Hematopoietic multipotent progenitor cell treated with erythropoietin and hydrocortisone succinate and interleukin-3 and kit ligand, for 15 days (in vitro differentiated cells): ENCODE measurements at regions not wholly inside any gene's neighbourhood (a gene's known extent, or its start where the extent isn't known, plus 50 kb on each side); places are given as distances from the start of the nearest gene placed in this dataset.

Experiments used
- DNase-seq: peaks from one replicate; pipeline ENCODE4 v3.0.0-alpha.2; 2015; ENCODE audit warnings: low spot score

DNA sequence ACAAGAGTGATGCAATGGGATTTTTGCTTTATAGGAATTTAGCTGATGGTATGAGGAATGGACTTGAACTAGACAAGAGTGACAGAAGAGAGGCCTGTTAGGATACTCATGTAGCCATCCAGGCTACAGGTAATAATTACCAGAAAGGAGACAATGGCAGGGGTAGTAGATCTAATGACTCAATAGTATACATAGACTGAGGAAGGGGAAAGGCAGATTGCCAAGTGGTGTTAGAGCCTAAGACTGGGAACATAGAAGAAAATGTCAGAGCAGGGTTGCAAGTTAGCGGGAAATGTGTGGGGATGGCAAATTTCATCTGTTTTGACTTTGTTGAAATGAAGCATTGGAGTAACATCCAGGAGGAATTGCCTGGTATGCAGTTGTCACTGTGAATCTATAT is 295.6 kb downstream of the UTRN start:
- no peak for DNase-seq

DNA sequence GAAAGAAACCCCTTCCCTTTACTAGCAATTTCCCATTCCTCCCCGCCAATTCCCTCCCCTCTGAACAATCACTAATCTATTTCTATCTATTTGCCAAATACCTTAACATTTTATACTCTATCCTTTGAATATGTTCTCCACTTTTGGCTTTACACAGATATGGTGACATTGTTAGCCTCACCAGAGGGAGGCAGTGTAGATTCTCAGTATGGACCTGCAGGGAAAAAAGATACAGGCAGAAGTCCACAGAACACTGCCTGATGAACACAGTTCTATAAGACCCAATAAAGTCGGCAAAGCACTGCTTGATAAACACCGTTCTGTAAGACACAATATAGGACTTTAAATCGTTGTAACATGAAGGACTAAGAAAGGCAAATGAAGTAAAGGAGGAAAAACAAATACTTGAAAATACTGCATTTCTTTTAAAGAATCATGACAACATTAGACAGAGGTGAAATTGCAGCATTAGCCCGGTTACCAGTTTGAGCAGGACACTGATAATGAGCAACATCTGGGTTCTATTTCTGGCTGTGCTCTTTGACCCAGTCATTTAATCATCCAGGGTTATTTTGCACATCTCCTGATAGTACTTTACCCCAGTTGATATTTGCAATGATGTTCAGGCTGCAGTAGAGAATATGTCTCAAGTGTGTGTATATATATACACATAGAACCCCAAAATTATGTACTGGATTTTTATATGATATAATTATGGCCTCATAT is 296.8 kb downstream of the UTRN start:
- DNase-seq, result no peak

DNA sequence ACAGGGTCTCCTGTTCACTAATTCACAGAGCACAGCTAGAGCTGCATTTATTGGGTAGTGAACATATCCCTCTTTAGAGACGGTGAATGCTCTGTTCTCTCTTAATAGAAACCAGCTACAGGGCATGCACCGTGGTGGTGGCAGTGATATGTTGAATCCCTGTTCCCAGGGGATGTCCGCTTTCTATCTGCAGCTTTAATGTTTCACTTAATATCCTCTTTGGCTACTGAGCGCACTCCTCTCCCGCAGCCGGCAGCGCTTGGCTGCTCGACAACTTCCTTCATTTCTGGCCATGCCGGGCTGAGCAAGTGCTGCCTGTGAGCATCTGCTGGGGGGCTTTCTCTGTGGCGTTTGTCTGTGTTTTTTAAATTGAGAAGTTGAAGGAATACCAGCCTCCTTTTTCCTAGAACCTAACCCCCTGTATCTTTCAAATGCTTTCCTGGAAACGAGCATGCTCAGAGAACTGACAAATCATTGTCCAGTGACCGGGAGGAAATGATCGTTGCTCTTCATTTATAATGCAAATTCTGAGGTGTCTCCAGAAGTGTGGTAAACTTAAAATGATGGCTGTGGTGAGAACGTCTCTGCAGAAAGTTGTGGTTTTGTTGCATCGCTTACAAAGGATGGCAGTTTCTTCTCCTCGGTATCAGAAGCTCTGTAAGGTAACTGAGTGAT is 297.9 kb downstream of the UTRN start:
- DNase-seq, result no peak

DNA sequence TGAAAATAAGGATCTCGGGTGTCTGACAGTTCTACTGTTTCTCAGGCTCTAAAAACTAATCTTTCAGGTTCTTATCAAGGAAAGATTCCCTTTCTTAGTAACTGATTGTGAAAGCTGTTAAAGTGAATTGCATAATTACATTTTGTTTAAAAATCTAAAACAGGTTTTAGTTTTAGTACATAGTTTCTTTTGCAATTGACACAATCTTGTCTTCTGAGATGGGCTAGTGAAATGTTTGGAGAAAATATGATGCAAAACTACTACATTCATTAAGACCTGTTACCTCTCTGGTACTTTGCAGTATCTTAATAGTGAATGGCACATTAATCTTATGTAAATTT is 298.4 kb downstream of the UTRN start:
- DNase-seq, result no peak

DNA sequence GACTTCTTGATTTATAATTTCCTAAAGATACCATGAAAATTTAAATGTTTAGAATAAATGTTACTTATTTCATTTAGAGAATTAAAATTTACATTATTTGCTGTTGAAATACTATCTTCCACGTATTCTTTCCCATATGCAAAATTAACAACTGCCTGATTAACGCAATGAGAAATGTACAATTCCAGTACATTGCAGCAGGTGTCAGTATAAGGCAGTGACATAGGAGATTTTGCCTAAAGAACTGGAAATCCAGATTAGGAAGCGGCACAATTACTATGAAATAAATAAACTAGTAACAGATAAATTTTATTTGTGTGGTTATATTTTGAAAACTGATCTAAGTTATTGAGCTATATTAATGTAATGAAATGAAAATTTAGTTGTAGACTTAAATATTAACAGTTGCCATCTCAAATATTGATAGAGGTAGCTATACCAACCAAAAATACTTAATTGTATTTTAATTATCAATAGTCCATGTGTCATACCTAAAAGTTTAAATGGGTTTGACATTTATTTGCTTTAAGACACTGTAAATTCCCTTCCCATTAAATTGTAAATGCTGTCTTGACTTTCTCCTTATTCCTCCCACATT is 300.2 kb downstream of the UTRN start:
- peak; percentile 5 for DNase-seq

DNA sequence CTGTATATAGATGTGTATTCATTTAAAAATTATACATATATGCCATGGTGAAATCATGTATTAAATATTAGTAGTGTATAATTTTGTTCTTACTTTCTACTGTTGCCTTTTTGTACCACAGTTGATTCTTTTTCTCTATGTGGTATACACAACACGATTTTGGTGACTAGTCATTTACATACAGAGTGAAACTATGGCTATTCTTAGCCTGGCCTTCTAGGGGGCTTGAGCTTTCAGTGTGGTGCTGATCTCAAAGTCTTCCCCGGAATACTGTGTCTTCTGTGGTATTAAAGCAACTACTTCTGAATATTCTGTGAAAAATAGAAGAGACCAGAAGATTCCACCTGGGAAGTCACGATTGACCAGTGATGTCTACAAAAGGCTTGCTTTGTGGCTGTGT is 301.9 kb downstream of the UTRN start:
- no peak for DNase-seq

DNA sequence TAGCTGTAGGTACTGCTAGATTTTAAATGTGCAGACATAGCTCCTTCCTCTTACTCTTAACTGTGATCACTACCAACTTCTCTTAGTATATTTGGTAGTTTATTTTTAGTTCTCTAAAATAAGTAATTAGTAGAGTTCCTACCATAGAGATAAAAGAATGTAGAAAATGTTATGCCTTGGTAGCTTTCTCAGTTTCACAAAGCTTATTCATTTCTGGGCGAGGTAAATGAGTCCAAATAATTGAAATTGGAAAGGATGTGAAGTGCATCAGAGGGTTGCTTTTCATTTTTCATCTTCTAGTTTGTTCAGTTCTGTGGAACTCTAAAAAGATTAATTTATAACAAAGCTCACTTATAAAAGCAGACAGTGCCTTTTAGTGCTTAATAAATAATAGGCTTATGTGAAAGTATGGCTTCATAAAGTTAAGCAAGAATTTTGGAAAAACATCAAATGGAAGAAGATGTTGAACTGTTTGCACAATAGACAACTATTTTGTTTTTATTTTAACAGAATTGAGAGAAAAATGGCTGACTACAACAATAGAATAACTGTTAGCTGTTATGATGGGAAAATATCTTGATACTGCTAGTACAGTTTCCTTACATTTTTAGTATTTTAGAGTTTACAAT is 303.7 kb downstream of the UTRN start:
- DNase-seq, result no peak

DNA sequence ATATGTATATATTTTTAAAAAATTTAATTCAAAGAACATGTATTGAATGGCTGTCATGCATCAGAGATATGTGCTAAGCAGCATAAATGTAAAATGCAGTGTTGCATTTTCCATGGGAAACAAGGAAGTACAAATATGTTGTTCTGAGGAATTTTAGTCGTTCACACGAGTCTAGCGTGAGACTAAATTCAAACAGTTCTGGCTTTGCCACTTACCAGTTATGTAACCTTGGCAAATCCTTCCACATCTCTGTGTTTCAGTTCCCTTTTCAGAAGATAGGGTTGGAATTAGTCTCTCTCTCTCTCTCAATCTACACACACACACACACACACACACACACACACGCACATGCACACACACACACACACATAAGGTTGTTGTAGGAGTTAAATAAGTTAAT is 305.4 kb downstream of the UTRN start:
- no peak for DNase-seq

DNA sequence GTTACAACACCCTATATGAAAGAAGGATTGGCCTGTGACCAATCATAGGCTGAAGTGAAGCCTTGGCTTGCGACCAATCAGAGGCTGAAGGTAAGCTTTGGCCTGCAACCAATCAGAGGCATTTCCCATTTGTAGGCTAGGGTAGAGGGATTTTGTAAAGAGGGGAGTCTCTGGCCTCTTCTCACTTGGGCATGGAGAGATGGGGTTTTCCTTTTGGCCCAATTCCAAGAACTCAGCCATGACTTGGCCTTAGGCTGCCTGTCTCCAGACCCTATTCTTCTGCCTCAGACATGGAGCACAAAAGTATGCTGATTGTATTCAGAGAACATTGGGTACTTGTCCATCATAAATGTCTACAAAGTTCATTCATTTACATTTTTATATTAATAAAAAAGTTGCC is 308.3 kb downstream of the UTRN start:
- DNase-seq, result no peak

DNA sequence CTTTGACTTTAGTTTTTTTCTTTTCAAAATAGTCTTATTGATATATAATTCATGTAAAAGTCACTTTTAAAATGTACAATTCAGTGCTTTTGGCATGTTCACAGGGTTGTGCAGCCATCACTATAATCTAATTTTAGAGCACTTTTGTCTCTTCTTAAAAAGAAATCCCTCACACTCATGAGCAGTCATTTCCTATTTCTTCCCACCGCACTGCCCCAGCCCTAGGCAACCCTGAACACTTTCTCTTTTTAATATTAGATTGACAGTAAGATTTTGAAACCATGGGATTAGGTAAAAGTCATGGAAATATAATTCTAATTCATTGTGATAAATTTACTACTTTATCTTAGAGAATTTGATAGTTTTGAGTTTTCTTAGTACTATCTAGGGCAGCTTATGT is 309.4 kb downstream of the UTRN start:
- DNase-seq, result no peak

DNA sequence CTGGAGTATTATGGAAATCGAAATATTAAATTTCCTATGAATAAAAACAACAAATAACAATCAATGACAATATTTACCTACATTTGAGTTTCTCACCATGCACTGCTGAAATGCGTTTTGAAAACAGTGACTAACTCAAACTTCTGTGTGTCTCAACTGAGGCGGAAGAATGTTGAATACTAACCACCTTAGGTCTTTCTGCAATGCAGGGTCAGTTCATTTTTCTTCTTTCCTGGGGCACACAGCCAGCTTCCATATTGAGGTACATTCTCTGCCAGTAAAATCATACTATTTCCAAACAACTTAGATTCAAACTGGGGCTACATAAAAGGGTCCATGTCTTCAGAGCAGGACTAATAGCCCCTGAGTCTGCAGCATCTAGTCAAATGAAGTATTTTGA is 310.1 kb downstream of the UTRN start:
- DNase-seq, result no peak

DNA sequence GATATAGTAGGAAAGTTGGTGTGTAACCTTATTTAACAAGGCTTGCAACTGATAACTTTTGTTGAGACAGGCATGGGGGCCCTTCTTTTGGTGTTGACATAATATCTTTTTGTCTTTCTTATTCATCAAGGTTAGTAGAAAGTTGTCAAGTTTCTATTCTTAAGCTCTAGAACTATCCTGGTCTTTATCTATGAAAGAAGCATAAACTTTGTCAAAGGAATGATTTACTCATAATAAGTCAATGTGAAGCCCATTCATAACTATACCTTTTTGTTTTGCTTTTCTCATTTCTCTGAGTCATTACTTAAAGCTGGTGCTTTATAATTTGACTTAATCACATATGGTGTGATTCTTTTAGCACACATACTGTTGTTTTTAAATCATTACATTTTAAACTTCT is 312.4 kb downstream of the UTRN start:
- no peak for DNase-seq

DNA sequence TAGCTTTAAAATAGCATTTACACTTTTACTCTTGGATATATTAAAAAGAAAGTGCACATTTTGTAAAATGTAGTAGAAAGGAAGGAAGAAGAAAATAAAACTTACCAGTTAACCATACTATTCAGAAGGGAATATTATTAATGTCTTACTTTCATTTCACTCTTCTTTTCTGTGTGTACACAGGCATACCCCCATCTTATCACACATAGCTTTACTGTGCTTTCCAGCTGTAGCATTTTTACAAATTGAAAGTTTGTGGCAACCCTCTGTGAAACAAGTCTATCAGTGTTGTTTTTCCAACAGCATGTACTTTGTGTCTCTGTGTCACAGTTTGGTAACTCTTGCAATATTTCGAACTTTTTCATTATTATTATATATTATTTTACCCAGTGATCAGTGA is 314.5 kb downstream of the UTRN start:
- DNase-seq, result no peak

DNA sequence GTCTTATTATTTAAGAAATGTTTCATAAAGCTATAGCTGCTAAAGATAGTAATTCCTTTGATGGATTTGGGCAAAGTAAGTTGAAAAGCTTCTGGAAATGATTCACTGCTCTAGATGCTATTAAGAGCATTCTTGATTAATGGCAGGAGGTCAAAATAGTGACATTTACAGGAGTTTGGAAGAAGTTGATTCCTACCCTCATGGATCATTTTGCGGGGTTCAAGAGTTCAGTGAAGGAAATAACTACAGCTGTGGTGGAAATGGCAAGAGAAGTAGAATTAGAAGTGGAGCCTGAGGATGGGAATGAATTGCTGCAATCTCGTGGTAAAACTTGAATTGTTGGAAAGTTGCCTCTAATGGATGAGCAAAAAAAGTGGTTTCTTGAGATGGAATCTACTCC is 316.1 kb downstream of the UTRN start:
- no peak for DNase-seq

DNA sequence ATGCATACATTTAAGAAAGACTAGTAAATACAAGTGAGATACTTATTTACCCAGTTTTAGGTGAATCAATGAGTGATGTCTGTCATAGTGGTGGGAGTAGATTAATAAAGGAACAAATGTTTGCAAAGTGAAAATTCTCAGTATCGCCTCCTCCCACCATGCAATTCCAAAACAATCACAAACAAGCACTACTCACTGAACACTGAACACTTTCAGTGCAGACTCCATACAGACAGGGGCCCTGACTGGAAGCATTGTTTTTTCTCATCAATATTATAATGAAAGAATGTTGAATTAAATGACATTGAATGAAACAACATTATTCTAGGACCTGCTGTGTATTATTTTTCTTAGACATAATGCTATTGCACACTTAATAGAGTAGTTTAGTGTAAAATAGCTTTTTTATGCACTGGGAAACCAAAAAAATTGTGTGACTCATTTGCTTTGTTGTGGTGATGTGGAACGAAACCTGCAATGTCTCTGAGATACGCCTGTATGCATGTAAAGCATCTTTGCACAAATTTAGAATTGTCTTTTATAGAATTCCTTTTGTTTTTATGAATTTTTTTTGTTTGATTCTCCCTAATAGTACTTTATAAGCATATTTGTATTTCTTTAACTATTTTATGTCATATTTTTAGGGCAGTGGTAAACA is 317.5 kb downstream of the UTRN start:
- no peak for DNase-seq

DNA sequence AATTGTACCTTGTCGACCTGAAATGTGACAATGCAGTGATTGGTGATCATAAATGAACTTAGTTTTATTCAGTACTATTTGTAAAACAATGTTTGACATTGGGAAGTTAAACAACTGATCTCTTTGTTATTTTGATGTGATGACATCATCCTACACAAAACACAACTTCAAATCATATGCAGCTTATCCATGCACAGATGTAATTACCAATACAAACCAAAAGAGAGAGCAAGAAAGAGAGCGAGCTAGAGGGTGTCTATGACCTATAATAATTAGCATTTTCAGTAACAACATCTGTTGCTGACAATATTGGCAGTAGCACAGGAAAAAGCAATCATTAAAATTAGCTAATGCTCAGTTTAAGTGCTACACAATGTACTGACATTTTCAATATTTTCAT is 320.9 kb downstream of the UTRN start:
- DNase-seq, result no peak

DNA sequence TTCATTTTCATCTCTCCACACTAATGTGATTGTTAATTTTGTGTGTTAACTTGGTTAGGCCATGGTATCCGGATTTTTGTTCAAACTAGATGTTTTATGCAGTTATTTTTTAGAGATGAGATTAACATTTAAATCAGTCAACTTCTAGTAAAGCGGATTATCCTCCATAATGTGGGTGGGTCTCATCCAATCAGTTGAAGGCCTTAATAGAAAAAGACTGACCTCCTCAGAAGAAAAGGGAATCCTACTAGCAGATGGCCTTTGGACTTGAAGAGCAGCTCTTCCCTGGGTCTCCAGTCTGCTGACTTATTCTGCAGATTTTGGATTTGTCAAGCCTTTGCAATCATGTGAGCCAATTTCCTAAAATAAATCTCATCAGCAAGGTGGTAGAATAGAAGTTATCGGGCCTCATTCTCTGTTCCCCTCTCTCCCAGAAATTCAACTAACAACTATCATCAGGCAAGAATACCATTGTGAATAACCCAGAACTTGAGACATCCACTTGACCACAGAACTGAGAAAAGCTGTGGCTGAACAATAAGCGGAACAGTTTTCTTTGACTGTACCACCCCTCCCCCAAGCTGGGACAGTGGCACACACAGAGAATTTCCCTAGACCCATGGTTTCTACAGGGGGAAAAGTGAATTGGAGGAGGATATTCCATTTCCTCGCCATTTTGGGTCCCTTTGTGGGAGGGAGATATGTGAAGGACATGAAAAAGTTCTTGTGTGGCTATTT is 323.0 kb downstream of the UTRN start:
- DNase-seq, result no peak

DNA sequence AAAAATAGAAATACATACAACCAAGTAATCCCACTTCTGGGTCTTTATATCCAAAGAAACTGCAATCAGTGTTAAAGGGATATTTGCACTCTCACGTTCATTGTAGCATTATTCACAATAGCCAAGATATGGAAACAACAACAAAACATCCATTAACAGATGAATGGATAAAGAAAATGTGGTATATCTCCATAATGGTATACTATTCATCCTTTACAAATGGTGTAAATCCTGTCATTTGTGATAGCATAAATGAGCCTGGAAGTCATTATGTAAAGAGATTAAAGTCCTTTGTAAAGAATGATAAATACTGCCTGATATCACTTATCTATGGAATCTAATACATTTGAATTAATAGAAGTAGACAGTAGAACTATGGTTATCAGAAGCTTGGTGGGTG is 327.7 kb downstream of the UTRN start:
- no peak for DNase-seq

DNA sequence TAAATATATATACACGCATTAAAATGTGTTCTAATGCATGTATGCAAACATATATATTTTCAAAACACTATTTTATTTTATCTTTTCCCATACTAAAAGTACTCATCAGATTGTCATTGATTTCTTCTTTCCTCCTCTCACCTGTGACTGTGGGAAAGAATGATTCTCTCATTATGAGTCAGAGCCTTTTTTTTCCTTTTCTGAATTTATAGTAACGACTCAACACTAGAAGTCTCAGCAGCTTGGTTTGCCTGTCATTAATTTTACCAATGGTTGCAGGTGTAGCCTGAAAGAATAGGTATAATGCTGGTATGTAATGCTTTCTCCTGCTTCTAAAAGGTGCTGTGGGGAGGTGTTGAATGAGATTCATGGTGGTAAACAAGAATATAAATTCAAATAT is 328.7 kb downstream of the UTRN start:
- DNase-seq, result no peak

DNA sequence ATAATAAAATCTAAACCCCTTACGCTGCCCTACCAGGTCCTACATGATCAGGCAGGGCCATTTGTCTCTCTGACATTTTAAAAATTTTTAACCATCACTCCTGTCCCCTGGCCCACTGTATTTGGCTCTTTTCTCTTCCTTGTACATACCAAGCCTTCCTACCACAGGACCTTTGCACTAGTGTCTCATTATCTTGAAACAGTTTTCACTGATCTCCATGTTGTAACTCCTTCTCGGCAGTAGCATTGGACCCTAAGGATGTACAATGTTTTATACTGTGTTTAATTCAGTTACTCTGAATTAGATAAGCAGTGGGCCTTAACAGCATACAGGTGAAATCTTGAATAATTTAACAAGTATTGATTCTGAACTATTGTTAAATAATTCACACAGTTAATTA is 330.7 kb downstream of the UTRN start:
- no peak for DNase-seq

DNA sequence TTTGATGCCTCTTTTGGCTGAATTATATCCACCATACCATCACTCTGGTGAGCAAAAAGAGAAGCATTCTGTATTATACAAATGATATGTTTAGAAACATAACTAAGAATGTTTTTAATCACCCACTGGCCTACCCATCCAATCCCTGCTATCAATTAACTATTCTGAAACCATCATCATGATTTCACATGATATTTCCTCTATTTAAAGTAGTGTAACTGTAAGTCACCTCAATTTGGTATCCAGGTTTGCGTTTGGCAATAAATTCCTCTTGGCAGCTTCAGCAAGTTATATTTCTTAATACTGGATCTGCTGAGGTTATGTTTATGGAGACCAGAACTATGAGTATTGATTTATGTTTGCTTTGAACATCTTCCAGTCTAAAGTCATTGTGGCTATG is 332.1 kb downstream of the UTRN start:
- DNase-seq, result no peak

DNA sequence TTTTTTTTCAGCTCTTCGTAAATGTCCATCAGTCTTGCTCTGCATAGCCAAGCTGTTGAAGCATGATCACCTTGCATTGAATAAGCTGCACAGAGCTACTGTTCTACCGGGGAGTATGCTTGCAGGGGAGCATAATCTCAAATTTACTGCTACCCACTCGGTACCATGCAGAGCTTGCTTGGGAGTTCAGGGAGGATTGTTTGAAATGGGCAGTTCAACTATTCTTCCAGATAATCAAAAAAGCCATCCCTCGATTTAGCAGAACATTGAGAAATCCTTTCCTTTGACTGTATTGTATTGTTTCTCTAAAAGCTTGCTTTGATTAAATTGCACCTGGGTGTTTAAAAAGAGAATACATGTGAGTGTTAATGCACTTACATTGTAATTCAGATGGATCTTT is 332.6 kb downstream of the UTRN start:
- no peak for DNase-seq
